Mesothelial cell of epicardium (in vitro differentiated cells): ENCODE measurements at regions not wholly inside any gene's neighbourhood (a gene's known extent, or its start where the extent isn't known, plus 50 kb on each side); places are given as distances from the start of the nearest gene placed in this dataset.

Experiments
- DNase-seq, 2 experiments: peaks; one replicate each; pipeline ENCODE4 v3.0.0; 2021; ENCODE audit warnings: low spot score in 2 of 2; ENCODE audit not compliant: unreplicated experiment in 2 of 2
- H3K27ac Mint-ChIP-seq: 2 replicates; pipeline ENCODE4 v1.8.0; 2021; ENCODE audit warnings: mixed read lengths
- H3K27me3 Mint-ChIP-seq: 2 replicates; pipeline ENCODE4 v1.8.0; 2021; ENCODE audit warnings: low read depth, mixed read lengths
- H3K36me3 Mint-ChIP-seq: 2 replicates; pipeline ENCODE4 v1.8.0; 2021; ENCODE audit warnings: mixed read lengths
- H3K4me1 Mint-ChIP-seq: 2 replicates; pipeline ENCODE4 v1.8.0; 2021; ENCODE audit warnings: mixed read lengths
- H3K4me3 Mint-ChIP-seq: 2 replicates; pipeline ENCODE4 v1.8.0; 2021; ENCODE audit warnings: mild to moderate bottlenecking, moderate library complexity, mixed read lengths
- H3K9me3 Mint-ChIP-seq: 2 replicates; pipeline ENCODE4 v1.8.0; 2021; ENCODE audit warnings: mixed read lengths
- CTCF ChIP-seq: fragments of 200-600 bp; sonication (generic); IDR thresholded peaks from one replicate; pipeline ENCODE4 v1.5.0; 2021; ENCODE audit warnings: antibody characterized with exemption; ENCODE audit not compliant: unreplicated experiment

DNA sequence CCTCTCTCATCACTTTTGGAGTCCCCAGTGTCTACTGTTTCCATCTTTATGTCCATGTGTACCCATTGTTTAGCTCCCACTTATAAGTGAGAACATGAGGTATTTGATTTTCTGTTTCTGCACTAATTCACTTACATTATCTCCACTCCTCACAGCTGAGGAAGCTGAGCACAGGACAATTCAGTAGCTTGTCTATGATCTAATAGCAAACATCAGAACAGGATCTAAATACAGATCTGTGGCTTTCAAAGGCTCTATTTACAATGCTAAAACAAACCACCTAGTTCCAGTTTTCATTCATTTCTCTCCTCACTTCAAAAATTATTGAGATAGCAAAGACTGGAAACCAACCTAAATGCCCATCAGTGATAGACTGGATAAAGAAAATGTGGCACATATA lies 52.0 kb upstream of the DDX18 start:
- no peak for TF ChIP-seq CTCF
- H3K27ac Mint-ChIP-seq: no peak overlapping the region
- no peaks in the 10 kb centered on the region for H3K36me3 Mint-ChIP-seq
- peaks cover 7% of the 10 kb centered on the region for H3K4me1 Mint-ChIP-seq
- H3K4me3 Mint-ChIP-seq: no peak overlapping the region
- H3K27me3 Mint-ChIP-seq: no peaks in the 10 kb centered on the region
- peaks cover 5% of the 10 kb centered on the region for H3K9me3 Mint-ChIP-seq
- DNase-seq: no peak

DNA sequence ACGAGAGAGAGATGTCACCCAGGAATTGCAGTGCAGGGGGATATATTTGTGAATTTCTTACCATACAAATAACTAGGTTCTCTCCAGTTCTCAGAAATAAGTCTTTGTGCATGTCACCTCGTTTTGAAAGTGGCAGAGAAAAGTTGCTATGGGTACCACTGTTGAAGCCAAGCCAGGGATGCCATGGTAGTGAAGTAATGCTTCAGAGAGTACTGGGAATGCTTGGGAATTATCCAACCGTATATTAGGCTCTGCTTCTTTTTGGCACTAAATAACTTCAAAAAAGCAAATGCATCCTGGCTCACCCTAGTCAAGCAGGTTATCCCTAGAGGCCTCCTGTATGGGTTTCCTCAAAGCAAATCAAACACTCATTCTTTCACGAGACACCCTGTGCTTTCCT lies 50.7 kb upstream of the DDX18 start:
- no peak overlapping the region for H3K4me3 Mint-ChIP-seq
- no peaks in the 10 kb centered on the region for H3K27me3 Mint-ChIP-seq
- H3K36me3 Mint-ChIP-seq: no peaks in the 10 kb centered on the region
- peaks cover 5% of the 10 kb centered on the region for H3K9me3 Mint-ChIP-seq
- no peak for DNase-seq
- no peak for TF ChIP-seq CTCF
- no peak overlapping the region for H3K27ac Mint-ChIP-seq
- peaks cover 7% of the 10 kb centered on the region for H3K4me1 Mint-ChIP-seq
